NCI-H1105 (cell line): ENCODE measurements at regions not wholly inside any gene's neighbourhood (a gene's known extent, or its start where the extent isn't known, plus 50 kb on each side); places are given as distances from the start of the nearest gene placed in this dataset.
"Not testable (repeated sequence)": the region's sequence is repeated elsewhere in the genome, so short reads cannot be mapped to it uniquely, and the experiment has no call there.

Experiments used
- DNase-seq: peaks from one replicate; lab custom pipeline; 2025; lab: John Stamatoyannopoulos, UW

DNA sequence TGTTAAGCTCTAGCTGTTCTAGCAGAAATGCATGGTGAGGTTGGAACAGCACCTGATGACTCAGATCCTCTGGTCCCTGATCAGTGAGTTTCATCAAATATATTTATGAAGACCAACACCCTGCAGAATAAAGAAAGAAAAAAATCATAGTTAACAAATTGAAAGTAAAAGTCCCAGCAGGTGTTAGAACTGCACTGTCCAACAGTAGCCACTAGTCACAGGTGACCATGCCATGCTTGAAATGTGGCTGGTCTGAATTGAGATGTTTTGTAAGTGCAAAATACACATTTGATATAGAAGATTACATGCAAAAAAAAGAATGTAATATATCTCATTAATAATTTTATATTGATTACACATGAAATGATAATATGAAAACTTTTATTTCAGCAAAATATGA, 1010.7 kb upstream of the ZEB2 start:
- no peak for DNase-seq

- no peak for DNase-seq
Observed at GRCh38 chr2:145524836-145525235, 1004.9 kb upstream of the ZEB2 start.

- DNase-seq, result no peak
Observed at GRCh38 chr2:145524303-145524702, 1004.4 kb upstream of the ZEB2 start.

- DNase-seq, result not testable (repeated sequence)
Observed at GRCh38 chr2:145519254-145519653, 999.3 kb upstream of the ZEB2 start.

DNA sequence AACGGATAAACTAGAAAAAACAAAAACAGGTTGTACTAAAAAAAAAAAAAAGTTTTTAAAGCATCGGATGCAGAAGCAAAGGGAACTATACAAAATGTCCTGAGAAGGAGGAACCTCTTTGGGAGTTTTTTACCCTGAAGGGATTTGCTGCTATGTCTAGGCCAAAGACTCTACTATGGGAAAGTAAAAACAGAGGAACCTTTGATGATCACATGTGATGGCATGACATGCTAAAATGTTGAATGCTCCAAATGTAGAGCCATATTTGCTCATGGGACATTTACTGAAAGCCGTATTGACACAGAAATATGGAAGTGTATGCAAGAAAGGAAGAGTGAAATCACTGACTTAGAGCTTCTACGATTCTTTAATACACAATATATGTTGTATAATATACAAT, 992.0 kb upstream of the ZEB2 start:
- no peak for DNase-seq

- no peak for DNase-seq
Observed at GRCh38 chr2:145503511-145503910, 983.6 kb upstream of the ZEB2 start.

- no peak for DNase-seq
Observed at GRCh38 chr2:145501920-145502319, 982.0 kb upstream of the ZEB2 start.

DNA sequence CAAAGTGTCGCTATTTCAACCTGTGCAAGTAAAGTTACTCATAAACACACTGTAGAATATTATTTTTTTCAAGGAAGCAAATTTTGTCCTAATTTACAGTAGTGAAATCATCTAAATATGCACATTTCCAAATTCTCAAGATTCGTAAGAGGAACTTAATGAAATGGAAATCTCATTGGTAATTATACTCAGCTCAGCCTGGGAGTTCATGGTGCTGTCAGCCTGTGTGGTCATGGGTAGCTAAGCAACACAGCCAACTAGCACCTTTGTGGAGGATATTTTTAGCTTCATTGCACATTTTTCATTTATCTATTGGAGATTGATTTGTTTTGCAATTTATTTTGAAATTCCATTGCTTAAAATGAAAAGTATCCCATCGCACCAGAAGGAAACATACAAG, 975.7 kb upstream of the ZEB2 start:
- no peak for DNase-seq

DNA sequence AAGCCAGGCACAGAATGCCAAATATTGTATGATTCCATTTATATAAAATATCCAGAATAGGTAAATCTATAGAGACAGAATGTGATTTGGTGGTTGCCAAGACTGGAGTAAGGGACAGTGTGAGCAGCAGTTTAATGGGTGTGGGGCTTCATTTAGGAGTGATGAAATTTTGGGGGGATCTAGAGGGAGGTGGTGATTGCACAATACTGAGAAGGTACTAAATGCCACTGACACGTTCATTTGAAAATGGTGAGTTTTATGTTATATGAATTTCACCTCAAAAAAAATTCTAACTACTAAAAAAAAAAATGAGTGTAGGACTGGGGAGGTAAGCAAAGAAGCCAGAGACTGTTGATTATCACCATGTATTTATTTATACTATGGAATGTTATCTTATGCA, 974.5 kb upstream of the ZEB2 start:
- no peak for DNase-seq

DNA sequence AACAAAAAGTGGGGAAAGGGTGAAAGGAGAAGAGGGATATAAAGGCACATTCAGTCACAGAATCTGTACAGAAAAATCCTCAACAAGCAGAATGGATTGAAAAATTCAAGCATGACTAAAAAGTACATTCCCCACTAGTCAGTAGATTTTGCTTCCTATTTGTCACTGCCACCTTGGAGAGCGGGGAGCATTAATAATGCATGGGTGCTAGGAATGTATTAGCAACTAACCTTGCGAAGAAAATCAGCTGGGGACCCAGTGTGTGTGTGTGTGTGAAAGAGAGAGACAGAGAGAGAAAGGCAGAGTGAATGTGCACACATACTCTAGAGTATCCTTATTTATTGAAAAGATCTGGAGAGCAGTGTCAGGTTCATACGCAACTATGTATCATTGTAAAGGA, 968.7 kb upstream of the ZEB2 start:
- no peak for DNase-seq

GRCh38 chr2:145484448-145485097, 964.7 kb upstream of the ZEB2 start:
- DNase-seq, result no peak

- no peak for DNase-seq
Observed at GRCh38 chr2:145483854-145484253, 963.9 kb upstream of the ZEB2 start.

DNA sequence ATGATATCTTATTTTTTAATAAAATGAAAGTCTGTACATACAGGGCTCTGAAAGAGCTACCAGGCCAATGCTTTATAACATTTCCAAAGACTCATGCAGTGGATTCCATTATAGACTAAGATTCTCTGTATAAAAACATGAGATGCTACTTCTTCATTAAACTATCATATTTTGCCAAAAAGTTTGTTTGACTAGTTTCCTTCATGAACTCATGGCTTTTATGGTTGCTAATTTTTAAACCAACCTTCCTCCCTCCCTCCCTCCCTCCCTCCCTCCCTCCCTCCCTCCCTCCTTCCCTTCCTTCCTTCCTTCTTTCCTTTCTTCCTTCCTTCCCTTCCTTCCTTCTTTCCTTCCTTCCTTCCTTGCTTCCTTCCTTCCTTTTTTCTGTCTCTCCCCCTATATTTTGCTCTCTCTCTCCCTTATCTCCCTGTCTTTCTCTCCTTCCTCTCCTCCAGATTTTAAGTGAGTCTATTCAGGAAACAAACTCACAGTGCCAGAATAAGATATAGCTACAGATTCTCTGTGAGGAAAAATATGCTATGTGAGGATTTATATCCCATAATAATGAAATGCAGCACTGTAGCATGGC, 961.5 kb upstream of the ZEB2 start:
- no peak for DNase-seq

- no peak for DNase-seq
Observed at GRCh38 chr2:145464866-145465265, 944.9 kb upstream of the ZEB2 start.

GRCh38 chr2:145460112-145460511, 940.2 kb upstream of the ZEB2 start:
- no peak for DNase-seq

DNA sequence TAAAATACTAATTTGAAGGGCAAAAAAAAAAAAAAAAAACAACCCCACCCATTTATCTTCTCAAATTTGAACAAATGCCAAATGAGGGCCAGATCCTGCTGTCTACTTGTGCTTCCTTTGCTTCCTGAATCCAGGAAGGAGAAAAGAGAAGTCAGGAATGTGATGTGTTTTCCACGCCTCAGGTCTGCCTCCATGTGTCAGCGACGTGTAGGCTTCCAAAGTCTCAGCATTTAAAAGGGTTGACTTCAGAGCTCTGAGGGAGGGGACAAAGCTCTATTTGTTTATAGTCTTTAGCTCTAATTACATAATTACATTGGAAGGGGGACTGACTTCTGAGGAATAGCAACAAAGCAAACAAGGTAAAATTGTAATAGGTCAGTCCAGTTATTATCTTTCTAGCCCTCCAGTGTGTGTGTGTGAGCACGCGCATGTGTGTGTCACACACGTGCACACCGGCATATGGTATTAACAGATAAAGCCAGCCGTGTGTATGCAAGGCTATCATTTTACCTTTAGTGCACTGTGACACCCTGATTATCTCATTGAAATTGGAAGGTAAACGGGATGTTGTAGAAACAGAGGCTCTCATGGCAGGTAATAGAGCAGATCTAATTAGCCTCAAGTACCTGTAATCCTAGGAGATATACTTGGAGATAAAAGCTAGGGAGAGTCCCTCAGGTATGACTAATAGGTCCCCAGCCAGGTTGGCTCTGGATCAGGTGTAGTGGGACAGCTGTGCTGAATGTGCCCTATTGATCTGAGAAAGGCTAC, 911.4 kb upstream of the ZEB2 start:
- DNase-seq, result peak; percentile 99

- no peak for DNase-seq
Observed at GRCh38 chr2:145423809-145424208, 903.9 kb upstream of the ZEB2 start.

DNA sequence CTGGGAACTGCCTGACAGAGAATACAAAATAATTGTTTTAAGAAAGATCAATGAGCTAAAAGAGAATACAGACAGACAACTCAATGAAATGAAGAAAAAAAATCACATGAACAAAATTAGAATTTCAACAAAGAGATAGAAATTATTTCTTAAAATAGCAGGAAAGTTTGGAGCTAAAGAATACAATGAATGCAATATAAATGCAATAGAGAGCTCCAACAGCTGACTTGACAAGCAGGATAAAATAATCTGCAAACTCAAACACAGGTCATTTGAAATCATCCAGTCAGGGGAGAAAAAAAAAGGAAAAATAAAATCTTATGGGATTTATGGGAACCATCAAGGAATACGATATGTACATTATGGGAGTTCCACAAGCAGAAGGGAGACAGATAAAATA, 902.7 kb upstream of the ZEB2 start:
- no peak for DNase-seq

DNA sequence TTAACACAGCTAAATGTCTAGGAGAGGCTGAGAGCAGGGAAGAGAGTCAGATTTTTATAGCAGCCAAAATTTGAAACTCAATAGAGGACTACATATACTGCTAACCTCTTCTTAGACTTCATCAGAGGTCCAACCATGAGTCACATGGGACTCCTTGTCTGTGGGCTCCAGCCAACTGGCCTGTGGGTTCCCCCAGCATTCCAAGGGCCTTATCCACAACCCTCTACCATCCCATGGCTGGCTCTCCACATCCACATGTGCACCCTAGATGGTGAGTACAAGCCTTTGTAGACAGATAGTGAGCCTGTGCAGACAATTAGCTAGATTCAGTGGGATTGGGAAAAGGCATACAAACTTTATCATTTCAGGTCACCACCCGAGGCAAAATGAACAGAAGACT, 901.9 kb upstream of the ZEB2 start:
- DNase-seq, result no peak

DNA sequence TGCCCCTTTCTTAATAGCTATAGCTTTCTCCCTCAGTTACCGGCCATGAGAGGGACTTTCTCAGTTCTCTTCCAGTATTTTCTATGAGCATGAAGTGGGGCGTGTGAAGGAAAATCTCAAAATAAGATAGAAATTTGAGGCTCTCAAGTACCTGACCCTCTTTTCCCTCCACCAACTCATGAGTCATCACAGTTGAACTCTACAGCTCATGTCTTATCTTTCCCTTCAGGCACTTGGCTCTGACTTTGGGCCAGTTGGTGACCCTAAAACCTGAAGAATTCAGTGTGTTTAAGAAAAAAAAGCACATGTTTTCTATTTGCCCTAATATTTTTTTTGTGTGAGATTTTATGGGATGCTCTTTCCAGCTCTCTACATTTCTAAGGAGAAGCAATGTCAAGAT, 896.7 kb upstream of the ZEB2 start:
- DNase-seq, result no peak

- no peak for DNase-seq
Observed at GRCh38 chr2:145415151-145415550, 895.2 kb upstream of the ZEB2 start.

GRCh38 chr2:145413261-145414030, 893.5 kb upstream of the ZEB2 start:
- DNase-seq, result no peak

DNA sequence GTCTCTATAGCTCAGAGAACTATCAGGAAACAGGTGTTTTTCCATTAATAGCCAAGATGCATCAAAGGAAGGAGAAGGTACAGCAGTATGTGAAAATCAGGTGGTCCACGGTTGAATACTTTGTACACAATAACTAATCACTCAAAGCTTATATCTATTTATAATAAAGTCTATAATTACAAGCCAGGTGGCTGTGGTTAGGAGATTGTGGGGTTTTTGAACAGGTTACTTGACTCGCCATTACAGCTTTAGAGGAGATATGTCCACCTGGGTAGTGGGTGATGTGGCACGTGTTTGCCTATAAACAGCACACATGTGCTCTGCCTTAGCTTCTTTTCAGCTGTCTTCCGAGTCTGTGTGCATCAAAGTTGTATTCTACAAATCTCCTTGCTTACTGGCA, 892.2 kb upstream of the ZEB2 start:
- DNase-seq, result peak; percentile 25
